Epithelial cell of prostate (primary cell): ENCODE measurements at regions not wholly inside any gene's neighbourhood (a gene's known extent, or its start where the extent isn't known, plus 50 kb on each side); places are given as distances from the start of the nearest gene placed in this dataset.
A peak's percentile ranks its signal among the peaks of the same experiment; 100 is the strongest.
"Not testable (repeated sequence)": the region's sequence is repeated elsewhere in the genome, so short reads cannot be mapped to it uniquely, and the experiment has no call there.

ENCODE experiments used
- DNase-seq: peaks from one replicate; pipeline ENCODE4 v3.0.0-alpha.2; 2011; ENCODE audit warnings: low read depth, low spot score
- H3K27ac ChIP-seq: fragments of 450-650 bp; 2 replicates; pipeline ENCODE4 v1.5.1; 2017; ENCODE audit warnings: mild to moderate bottlenecking

DNA sequence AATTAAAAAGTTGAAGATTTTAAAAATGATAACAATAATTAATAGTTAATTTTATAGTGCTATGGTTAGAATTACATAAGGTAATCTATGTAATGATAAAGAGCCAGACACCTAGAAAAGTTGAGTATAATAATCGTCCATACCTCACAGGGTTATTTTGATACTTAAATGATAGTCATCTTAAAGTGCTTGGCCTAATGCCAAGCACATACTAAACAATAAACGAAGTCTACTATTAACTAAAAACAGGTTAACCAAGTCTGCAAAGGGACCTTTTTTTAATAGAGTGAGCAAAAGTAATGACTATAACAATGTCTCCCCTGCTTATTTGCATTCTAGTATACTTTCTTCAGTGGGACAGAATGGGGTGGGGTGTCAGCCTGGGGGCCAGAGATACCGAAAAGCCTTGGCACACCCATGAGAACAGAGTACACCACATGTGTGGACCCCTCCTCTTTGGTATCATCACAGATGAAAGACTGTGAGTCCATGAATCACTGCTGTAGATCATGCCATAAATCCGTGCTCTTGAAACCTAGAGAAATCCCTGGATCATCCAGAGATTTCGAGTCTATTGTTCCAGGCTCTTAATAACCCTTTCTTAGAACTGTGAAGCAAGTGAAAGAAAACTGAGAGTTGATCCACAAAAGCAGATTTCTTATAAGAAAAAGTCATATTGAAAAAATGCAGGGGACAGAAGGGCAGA, 249.5 kb downstream of the PRELID2 start:
- H3K27ac ChIP-seq, result no peak overlapping the region
- DNase-seq, result no peak

DNA sequence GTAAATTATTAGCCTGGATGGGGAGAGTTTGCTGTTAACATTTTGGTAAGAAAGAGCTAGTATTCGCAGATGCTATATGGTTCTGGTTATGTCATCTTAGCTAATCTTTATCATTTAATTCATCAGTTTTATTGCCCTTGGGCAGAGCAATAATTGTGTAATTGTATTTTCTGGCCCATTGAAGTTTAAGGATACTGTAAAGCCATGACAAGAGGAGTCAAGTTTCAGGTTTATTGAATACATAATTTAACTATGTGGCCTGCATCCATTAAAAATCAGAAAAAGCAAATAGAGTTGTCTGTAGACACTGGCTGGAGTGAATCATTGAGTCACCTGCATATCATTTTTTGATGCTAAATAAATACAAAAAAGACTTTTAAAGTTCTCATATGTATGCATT, 255.8 kb downstream of the PRELID2 start:
- H3K27ac ChIP-seq, result no peak overlapping the region
- no peak for DNase-seq

DNA sequence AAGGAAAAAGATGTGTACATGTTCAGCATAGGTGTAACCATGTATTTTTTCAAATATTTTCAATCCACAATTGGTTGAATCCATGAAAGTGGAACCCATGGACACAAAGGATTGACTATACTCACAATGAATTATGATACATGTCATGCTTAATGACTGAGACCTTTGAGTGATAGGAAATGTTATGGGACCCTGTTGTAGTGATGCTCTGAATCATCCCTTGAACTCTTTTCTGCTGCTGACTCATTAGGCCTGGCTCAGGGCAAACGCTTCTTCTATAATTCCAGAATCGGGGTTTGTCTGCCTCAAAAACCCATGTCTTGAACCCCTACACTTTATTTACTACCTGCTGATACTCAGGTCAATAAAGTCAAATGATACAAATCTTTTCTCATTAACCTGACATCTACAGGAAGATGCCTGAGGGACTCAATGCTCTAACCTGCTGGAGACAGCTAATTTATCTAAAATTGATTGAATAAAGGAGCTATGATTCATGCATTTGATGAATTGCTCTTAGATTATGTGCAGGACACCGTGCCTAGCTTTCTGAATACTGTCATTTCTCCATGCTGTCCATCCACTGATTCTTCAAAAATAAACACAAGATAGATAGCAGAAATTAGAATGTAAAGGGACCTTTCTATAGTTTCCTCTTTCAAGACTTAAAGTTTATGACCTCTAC, 260.1 kb downstream of the PRELID2 start:
- DNase-seq, result no peak
- no peak overlapping the region for H3K27ac ChIP-seq

DNA sequence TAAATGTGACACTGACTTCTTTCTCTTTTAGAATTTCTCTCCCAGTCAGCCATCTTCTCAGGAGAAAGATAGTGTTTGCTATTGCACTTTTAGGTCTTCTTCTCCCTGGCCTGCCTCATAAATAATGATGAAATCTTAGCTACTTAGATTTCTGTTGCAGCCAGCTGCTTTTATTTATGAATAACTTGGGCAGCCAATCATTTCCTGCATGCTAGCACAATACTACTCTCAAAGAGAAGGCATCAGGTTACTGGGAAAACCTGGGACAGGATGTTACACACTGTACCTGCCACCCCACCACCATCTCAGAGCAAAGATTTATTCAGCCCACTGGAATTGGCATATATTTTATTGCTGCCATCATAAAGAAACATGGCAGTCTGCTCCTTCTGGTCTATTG, 266.6 kb downstream of the PRELID2 start:
- DNase-seq, result no peak
- no peak overlapping the region for H3K27ac ChIP-seq

DNA sequence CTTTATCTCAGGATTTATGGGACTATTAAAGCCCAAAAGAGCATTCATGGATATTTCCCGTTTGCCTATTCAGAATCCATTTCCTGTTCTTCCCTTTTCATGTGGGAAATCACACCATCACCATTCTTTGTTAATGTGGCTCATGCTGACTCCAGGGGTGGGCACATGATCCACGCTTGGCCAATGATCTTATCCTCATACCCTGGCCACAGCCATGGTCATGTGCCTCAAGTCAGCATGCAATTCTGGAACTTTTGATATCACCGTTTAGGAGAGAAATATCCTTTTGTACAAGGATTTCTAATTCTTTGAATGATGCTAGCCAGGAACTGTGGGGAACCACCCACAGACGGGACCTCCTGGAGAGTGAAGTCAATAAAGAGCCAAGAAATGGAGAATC, 272.2 kb downstream of the PRELID2 start:
- no peak overlapping the region for H3K27ac ChIP-seq
- no peak for DNase-seq

DNA sequence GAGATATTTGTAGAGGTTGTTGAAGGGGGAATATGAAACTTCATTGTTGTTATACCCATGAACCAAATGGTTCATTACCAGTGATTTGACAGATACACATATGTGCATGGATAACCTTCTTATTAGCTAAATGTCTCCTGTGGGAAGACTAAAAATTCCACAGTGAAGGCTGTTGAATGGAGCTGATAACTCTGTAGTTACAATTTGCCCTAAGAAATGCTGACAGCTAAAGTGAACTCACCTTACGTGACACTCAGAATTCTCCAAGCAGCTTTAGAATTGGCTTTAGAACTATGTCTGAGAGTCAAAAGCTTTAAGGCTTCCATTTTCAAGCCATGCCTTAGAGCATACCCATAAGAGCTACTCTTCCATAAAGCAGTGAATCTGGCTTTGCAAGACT, 276.9 kb downstream of the PRELID2 start:
- H3K27ac ChIP-seq, result no peak overlapping the region
- DNase-seq, result no peak

DNA sequence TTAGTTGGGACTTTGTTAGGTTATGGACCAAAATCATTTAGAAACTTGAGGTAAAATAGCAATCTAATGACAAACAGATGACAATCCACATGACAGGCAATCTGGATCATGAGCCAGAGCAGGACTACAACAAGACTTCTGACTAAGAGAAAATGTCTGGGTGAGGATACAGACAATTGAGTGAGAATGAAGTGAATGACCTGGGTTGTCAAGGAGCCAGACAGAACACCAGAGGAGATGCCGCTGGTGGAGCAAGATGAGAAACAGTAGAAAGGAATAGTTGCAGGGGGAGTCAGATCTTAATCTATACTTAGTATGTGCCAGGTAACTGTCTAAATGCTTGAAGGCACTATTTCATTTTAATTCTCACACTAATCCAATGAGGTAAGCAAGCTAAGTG, 277.8 kb downstream of the PRELID2 start:
- H3K27ac ChIP-seq, result no peak overlapping the region
- DNase-seq, result no peak

DNA sequence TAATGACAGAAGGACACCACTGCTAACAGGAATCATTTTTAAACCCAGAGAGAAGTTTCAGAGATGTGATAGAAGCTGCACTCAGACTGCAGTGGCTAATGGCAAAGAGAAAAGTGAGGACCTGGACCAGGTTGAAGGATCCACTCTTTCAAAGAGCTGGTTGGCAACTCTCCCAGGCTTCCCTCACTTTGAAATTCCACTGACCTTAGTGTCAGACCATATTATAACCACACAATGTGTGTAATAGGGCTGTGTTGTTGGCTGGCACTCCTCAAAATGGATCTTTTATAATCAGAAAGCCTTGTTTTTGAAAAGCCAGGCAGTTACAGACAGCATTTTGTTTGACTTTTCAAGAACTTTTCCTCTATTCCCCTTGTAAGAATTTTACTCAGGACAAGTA, 280.7 kb downstream of the PRELID2 start:
- DNase-seq, result no peak
- peak overlapping the region; percentile 28 for H3K27ac ChIP-seq

DNA sequence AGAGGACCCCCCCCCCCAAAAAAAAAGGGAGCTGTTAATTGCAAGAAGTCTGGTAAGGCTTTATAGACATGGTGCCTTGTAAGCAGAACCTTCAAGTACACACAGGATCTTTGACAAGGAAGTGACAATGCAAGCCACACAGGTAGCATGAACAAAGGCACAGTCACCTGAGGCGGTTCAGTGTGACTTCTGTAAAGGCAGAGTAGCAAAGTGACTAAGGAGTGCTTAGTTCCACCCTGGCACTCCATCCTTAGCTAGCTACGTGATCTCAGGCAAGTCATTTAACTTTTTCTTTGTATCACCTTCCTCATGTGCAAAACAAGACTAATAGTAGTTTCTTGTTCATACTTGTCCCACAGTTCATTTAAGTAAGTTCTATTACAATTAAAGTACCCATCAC, 282.0 kb downstream of the PRELID2 start:
- no peak overlapping the region for H3K27ac ChIP-seq
- peak; percentile 57 for DNase-seq

DNA sequence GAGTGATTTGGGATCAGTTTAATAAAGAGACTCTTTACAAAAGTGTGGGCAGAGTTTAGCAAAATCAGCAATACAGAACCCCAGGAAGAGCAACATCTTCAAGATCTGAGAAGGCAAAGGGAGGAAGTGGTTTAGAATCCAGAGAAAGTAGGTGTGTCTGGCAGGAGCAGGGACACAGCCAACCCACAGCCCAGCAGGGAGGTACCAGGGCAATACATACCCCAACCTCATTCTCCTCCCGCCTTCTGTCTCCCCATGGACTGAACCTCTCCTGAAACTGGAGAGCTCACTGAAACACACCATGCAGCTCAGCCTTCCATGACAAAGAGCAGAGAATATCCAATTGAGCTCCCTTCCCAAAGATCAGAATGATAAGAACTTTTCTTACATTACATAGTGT, 283.4 kb downstream of the PRELID2 start:
- no peak for DNase-seq
- no peak overlapping the region for H3K27ac ChIP-seq

DNA sequence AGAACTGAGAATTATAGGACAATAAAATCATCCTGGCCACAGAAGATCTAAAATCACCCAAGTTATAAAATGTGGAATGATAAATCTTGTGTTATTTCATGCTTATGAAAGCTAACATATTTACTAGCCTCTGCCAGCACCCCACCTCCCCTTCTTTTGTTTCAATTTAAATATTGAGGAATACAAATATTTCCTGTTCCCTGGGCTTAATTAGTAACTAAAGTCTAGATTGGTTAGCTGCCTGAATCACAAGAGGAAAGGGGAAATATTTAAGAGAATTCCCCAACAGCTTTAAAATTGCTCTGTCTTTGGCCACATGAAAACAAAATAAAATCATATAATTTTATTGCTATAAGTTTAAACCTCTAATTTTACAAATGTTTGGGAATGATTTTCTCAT, 287.0 kb downstream of the PRELID2 start:
- no peak for DNase-seq
- H3K27ac ChIP-seq, result no peak overlapping the region

DNA sequence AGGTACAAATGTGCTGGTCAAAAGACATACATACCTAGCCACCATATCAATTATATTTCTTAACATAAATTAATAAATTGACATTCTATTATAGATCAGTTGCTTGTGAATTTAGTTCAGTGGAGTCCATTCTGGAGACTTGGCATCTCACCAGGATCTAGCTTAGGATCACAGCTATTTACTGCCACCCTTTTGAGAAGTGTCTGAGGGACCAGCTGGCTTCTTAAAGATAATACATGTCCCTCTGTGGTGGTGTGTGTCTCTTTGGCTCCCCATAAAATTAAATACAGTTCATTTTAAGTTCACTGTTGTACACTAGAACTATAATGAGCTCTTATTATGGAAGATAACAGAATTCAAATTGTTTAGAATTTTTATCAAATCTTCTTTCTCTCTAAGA, 290.7 kb downstream of the PRELID2 start:
- no peak overlapping the region for H3K27ac ChIP-seq
- DNase-seq, result no peak

DNA sequence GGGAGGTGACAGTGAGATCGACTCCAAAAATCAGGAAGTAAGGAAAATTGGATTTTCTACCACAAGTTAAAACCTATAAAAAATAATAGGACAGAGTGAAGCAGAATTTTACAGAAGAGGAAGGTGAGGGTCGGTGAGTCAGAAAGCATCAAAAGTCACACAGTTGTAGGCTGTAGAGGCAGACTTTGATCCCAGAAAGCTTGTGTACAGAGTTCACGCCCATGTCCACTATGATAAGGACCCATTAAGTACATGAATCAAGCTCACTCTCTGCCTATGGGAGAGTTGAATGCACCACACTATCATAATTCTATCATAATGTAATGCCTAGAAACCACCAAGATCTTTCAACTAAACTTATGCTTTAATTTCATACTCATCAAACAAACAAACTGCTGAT, 291.2 kb downstream of the PRELID2 start:
- DNase-seq, result no peak
- H3K27ac ChIP-seq, result no peak overlapping the region

DNA sequence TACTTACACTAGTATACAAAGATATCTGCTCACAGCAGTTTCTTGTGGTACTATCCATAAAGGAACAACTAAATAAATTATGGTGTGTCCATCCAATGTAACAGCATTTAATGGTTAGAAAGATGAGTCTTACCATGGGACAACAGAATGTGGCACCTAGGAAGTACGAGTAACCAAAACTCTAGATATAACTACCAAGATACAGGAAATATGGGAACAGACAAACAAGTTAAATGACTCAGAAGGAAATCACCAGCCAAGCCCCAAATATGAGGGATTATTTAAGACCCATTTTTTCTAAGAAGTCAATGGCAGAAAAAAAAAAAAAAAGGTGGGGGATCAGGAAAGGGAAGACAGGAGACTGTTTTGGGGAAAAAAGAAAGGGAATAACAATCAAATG, 294.8 kb downstream of the PRELID2 start:
- H3K27ac ChIP-seq, result no peak overlapping the region
- DNase-seq, result no peak

DNA sequence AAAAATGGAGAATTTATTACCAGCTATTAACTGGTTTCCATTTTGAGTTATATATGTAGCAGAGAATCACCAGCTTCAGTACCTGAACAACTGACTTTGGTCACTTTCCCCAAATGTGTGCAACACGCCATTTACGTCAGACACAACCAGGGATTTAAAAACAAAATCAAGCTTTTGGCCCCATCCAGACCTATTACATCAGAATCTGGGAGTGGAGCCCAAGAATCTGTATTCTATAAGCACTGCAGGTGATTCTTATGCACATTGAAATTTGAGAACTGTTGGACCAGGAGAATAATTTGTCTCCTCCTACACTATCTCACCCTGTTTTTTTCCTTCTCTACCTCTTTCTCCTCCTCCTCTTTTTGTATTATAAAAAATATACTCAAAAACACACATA, 295.9 kb downstream of the PRELID2 start:
- no peak overlapping the region for H3K27ac ChIP-seq
- no peak for DNase-seq

DNA sequence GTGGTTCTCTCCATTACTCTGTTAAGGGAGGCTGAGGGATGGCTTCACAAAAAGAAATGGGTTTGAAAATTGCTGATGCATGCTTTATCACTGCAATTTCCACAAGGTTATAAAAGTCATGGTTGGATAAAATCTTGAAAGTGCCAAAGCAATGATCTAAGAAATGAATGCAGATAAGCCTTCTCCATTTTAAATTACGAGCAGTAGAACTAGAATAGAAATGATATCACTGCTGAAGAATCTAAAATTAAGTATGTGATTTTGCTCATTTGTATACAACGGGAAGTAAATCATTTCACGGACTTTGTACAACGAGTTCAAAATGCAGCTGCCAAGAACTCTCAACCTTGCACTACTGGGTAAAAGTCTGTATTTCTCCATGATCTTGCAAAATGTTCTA, 299.0 kb downstream of the PRELID2 start:
- no peak overlapping the region for H3K27ac ChIP-seq
- DNase-seq, result no peak

DNA sequence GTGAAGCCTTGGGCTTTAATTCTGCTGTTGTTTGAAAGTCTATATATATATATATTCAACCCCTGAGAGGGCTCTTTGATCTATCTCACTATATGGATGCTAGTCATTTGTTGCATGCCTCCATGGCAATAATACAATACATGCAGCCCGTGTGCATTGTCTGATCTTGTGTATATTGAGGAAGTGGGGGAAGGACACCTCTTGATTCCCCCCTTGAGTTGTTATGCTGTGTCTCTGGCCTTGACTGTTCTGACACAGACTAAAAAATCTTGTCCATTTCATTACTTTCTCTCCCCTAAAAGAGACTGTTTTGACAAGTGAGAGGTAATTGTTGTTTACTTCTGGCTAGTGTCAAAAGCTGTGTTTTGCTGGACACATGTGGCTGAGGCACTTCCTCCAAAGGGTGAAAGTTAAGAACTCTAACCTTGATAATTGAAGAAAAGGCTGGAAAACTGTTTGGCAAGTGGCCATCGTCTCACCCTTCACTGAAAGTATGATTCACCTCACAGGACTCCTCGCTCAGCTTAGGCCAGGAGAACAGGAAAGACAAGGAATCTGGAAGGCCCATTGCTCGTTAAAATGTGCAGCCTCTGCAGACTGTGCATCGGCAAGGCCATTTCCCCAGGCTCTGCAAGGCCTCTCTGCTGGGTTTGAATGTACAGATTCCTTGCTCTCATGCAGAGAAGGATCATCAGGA, 304.0 kb downstream of the PRELID2 start:
- DNase-seq, result peak; percentile 72
- H3K27ac ChIP-seq, result peak overlapping the region; percentile 34

DNA sequence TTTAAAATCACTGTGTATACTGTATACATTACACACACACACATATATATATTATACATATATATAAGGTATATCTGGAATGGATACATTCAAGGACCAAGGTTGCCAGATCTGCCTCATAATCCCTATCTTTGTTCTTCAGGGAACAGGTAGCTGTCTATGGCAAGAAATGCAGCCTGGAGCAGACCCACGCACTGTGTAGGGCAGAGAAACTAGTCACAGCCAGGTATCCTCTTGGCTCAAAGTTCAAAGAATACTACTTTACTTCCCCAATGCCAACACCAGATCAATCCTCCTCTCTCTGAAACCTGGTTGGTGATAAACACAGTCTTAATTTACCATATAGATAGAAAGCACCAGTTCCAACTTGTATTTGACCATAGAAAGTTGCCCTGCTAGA, 313.6 kb downstream of the PRELID2 start:
- no peak for DNase-seq

DNA sequence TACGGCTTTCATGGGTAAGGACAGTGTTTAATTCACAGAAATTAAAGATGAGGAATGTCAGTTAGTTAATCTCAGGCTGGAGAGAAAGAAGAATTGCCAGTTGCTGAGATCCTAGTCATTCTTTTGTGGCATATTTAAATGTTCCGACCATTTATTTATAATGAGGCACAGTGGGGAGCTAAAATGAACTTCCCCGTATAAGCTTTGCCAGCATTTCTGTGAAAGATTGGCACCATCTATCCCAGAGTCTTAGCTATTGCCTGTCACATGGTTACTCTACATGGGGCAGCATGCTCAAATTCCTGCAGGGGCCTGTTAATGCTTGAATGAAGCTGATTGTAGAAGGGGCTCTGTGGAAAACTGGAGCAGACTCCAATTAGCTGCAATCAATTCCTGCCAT, 314.1 kb downstream of the PRELID2 start:
- H3K27ac ChIP-seq, result no peak overlapping the region
- no peak for DNase-seq

More for the DNA sequence above, 313.6 kb downstream of the PRELID2 start:
- H3K27ac ChIP-seq, result no peak overlapping the region

DNA sequence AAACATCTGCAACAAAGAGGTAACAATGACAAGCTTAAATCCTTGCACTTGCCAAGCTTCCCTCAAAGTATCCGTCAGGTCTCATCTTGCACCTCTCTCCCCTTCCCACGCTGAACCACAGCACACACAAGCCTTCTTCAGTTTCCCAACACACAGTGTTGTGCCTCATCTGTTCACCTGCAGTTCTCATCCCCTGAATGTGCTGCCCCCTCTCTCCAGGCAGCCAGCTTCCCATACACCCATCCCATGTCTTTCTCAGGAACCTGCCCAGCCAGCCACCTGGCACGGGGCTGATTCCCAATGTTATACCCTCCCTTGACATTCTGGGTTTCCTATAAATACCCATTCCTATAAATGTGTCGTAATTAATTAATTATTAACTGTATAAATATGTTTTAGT, 314.8 kb downstream of the PRELID2 start:
- DNase-seq, result no peak
- H3K27ac ChIP-seq, result no peak overlapping the region

DNA sequence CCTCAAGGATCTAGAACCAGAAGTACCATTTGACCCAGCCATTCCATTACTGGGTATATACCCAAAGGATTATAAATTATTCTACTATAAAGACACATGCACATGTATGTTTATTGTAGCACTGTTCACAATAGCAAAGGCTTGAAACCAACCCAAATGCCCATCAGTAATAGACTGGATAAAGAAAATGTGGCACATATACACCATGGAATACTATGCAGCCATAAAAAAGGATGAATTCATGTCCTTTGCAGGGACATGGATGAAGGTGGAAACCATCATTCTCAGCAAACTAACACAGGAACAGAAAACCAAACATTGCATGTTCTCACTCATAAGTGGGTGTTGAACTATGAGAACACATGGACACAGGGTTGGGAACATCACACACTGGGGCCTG, 317.6 kb downstream of the PRELID2 start:
- not testable (repeated sequence) for H3K27ac ChIP-seq, DNase-seq

DNA sequence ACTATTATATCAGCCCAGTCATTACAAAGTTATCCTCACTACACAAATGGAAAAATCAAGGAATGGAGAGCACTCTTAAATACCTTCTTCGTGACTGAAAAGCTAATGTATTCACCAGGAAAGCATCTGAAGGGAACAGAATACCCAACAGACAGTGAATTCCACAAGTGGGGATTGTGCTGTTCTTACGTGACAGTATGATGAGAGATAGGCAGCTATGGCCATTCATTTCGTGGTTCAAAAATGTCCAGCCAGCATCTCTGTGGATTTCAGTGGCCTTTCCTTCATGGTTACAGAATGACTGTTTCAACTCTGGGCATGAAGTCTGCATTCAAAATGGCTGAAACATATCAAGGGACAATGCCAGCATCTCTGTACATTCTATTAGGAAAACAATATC, 323.8 kb downstream of the PRELID2 start:
- no peak for DNase-seq
- no peak overlapping the region for H3K27ac ChIP-seq
